ENCODE measurements at regions not wholly inside any gene's neighbourhood (a gene's known extent, or its start where the extent isn't known, plus 50 kb on each side); places are given as distances from the start of the nearest gene placed in this dataset.

DNA sequence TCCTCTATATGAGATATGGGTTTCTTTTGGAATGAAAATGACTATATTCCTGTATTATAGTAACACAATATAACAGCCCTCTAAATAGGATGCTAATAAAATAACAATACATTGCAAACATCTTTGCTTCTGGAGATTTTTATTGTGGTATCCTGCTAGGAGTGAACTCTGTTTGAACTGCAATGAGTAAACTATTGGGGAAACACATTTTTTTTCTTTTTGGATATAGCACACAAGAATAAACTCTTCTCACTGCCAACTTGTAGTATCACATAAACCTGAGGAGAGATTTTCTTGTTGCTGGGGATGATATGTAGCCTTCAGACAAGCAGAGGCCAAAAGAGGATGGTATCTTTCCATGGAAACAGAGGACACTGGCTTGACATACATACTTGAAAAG is 238.2 kb downstream of the C4orf33 start:
- TF ChIP-seq FOS (IDR thresholded peaks at IDR 0.05; ENCODE audit: low read depth, low read length) (no peak), BHLHE40 (IDR thresholded peaks at IDR 0.05; ENCODE audit: low read depth, low read length) (no peak), ELK1 (IDR thresholded peaks at IDR 0.05; ENCODE audit: borderline replicate concordance, low read depth, low read length) (no peak), MAZ (IDR thresholded peaks at IDR 0.05; ENCODE audit: borderline replicate concordance, low read depth, low read length) (no peak), CTCF (conservative IDR thresholded peaks at IDR 0.05; ENCODE audit: low read depth, low read length) (no peak), RCOR1 (IDR thresholded peaks at IDR 0.05; ENCODE audit: insufficient replicate concordance, low read length) (no peak), MXI1 (IDR thresholded peaks at IDR 0.05; ENCODE audit: borderline replicate concordance, low read depth, low read length) (no peak), POLR2A (IDR thresholded peaks at IDR 0.05; ENCODE audit: low read depth, low read length) (no peak), NFE2L2 (IDR thresholded peaks at IDR 0.05; ENCODE audit: low read depth, low read length) (no peak), CEBPB (IDR thresholded peaks at IDR 0.05; ENCODE audit: low read depth, low read length) (no peak), SMC3 (IDR thresholded peaks at IDR 0.05; ENCODE audit: low read depth, low read length) (no peak), RFX5 (IDR thresholded peaks at IDR 0.05; ENCODE audit: low read depth, low read length) (no peak), RAD21 (IDR thresholded peaks at IDR 0.05; ENCODE audit: low read length) (no peak), CHD1 (IDR thresholded peaks at IDR 0.05; ENCODE audit: low read depth, low read length) (no peak), MAFK (IDR thresholded peaks at IDR 0.05; ENCODE audit: low read depth, low read length) (no peak)
- TF ChIP-seq, protein P1, sequence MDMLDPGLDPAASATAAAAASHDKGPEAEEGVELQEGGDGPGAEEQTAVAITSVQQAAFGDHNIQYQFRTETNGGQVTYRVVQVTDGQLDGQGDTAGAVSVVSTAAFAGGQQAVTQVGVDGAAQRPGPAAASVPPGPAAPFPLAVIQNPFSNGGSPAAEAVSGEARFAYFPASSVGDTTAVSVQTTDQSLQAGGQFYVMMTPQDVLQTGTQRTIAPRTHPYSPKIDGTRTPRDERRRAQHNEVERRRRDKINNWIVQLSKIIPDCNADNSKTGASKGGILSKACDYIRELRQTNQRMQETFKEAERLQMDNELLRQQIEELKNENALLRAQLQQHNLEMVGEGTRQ (IDR thresholded peaks at IDR 0.05; ENCODE audit: low read depth, low read length) = no peak
- POLR2A ChIA-PET (ENCODE audit: unreplicated experiment) = no interaction called here

More for the DNA sequence above, 238.2 kb downstream of the C4orf33 start:
- H4K5ac ChIP-seq (ENCODE audit: low read depth, low read length) = no peak overlapping the region
- H2AFZ ChIP-seq (replicated peaks; ENCODE audit: low read length, poor library complexity) = no peak overlapping the region
- H2BK15ac ChIP-seq (ENCODE audit: low read depth, low read length) = no peak overlapping the region
- dilution Hi-C loops (cut with HindIII; ENCODE audit: low sequenced_read_pairs, unreplicated experiment) (no loop called here), intact Hi-C loops (cut with micrococcal nuclease) (no loop called here), in situ Hi-C loops (cut with MboI; ENCODE audit: low sequenced_read_pairs) (no loop called here)
- no peak overlapping the region for H2BK5ac ChIP-seq (ENCODE audit: low read depth, low read length, poor library complexity, severe bottlenecking)
- H3K4me1 ChIP-seq (ENCODE audit: control insufficient read depth, insufficient read depth, low read length) = no peaks in the 10 kb centered on the region
- no peaks in the 10 kb centered on the region for H3K9me3 ChIP-seq (ENCODE audit: control insufficient read depth, insufficient read depth, low read length)
- CTCF ChIA-PET = no interaction called here
- H3K36me3 ChIP-seq (ENCODE audit: control insufficient read depth, insufficient read depth, low read length) = no peaks in the 10 kb centered on the region
- H2AK9ac ChIP-seq (replicated peaks; ENCODE audit: low read depth, low read length, poor library complexity) = no peak overlapping the region
- no peaks in the 10 kb centered on the region for H3K79me1 ChIP-seq (ENCODE audit: low read depth in 1 of 2, low read length in 2 of 2)
- no peak overlapping the region for H4K91ac ChIP-seq (ENCODE audit: insufficient read depth, low read depth, low read length)
- no peaks in the 10 kb centered on the region for H3K27me3 ChIP-seq (ENCODE audit: control insufficient read depth, insufficient read depth, low read length)
- ATAC-seq (ENCODE audit: low read depth) (no peak), DNase-seq (no peak)
- H3K9me1 ChIP-seq (ENCODE audit: insufficient read depth, low read length) = no peaks in the 10 kb centered on the region
- H2AK5ac ChIP-seq (ENCODE audit: low read depth, low read length) = no peak overlapping the region
- no peak overlapping the region for H2BK20ac ChIP-seq (ENCODE audit: low read depth, low read length)
- H3K23ac ChIP-seq (ENCODE audit: low read depth, low read length) = no peak overlapping the region
- H3K27ac ChIP-seq (ENCODE audit: insufficient read depth, low read length) = no peak overlapping the region
- no peak overlapping the region for H4K8ac ChIP-seq (ENCODE audit: low read depth in 2 of 2, low read length in 2 of 2)
- H4K20me1 ChIP-seq (ENCODE audit: insufficient read depth, low read length) = no peaks in the 10 kb centered on the region
- H3K9ac ChIP-seq (ENCODE audit: low read depth, low read length) = no peak overlapping the region
- no peak overlapping the region for H3K4me2 ChIP-seq (ENCODE audit: low read depth, low read length)
- H3K56ac ChIP-seq (ENCODE audit: extremely low read depth, insufficient read depth, low read length) = no peak overlapping the region
- H3K14ac ChIP-seq (replicated peaks; ENCODE audit: low read depth, low read length) = no peak overlapping the region
- no peak overlapping the region for H3K4ac ChIP-seq (ENCODE audit: low read depth, low read length)
- no peak overlapping the region for H2BK120ac ChIP-seq (ENCODE audit: low read depth, low read length)
- no peak overlapping the region for H3K18ac ChIP-seq (ENCODE audit: low read depth, low read length)
- H3K4me3 ChIP-seq (ENCODE audit: insufficient read depth, low read depth, low read length) = no peak overlapping the region
- no TSS peak for BruUV-seq (replicated peaks)

All from IMR-90 (cell line).